Neural cell (in vitro differentiated cells): ENCODE measurements at regions not wholly inside any gene's neighbourhood (a gene's known extent, or its start where the extent isn't known, plus 50 kb on each side); places are given as distances from the start of the nearest gene placed in this dataset.

Experiments used
- CTCF ChIP-seq: fragments of 450-650 bp; IDR thresholded peaks from 2 replicates; pipeline ENCODE4 v1.5.1; 2014; ENCODE audit warnings: antibody characterized with exemption, mild to moderate bottlenecking, moderate library complexity; ENCODE audit not compliant: poor library complexity, severe bottlenecking
- EP300 ChIP-seq: fragments of 450-650 bp; conservative IDR thresholded peaks from 2 replicates; pipeline ENCODE4 v1.6.1; 2014; ENCODE audit warnings: antibody characterized with exemption, mild to moderate bottlenecking, moderate library complexity; ENCODE audit not compliant: poor library complexity, severe bottlenecking
- EZH2 ChIP-seq: fragments of 200-600, 300-800 bp; shearing (Covaris generic), sonication (generic); IDR thresholded peaks from 2 replicates; pipeline ENCODE4 v1.6.1; 2014; ENCODE audit warnings: antibody characterized with exemption, low read length, borderline replicate concordance, mild to moderate bottlenecking; ENCODE audit not compliant: insufficient read depth, poor library complexity, severe bottlenecking
- MXI1 ChIP-seq: fragments of 450-650 bp; conservative IDR thresholded peaks from 2 replicates; pipeline ENCODE4 v1.6.1; 2014; ENCODE audit warnings: antibody characterized with exemption, mild to moderate bottlenecking; ENCODE audit not compliant: poor library complexity, severe bottlenecking
- POLR2AphosphoS5 ChIP-seq: IDR thresholded peaks from 2 replicates; pipeline ENCODE4 v1.6.1; 2012
- RAD21 ChIP-seq: fragments of 450-650 bp; conservative IDR thresholded peaks from 2 replicates; pipeline ENCODE4 v1.6.1; 2014; ENCODE audit warnings: antibody characterized with exemption, mild to moderate bottlenecking, moderate library complexity
- SMC3 ChIP-seq: fragments of 450-650 bp; conservative IDR thresholded peaks from 2 replicates; pipeline ENCODE4 v1.6.1; 2014; ENCODE audit warnings: antibody characterized with exemption, mild to moderate bottlenecking, moderate library complexity; ENCODE audit not compliant: poor library complexity

DNA sequence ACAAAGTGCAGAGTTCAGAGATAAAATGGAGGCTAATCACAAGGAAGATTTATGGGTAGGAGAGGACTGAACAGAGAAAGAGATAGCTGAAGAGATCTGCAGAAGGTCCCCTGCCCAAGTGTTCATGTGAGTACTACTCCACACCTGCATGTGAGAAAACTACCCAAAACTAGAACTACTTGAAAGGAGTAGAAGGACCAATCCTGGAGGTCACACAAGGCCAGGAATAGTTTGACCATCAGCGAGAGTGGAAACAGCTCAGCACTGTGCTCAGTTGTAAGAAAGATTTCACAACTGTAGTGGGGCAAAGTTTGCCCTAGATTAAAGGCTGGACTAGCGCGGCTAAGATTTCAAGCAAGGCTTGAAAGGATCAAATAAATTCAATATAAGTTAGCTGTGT is 422.7 kb upstream of the LCORL start:
- TF ChIP-seq CTCF = no peak
- no peak for TF ChIP-seq EZH2
- no peak for TF ChIP-seq POLR2AphosphoS5
- TF ChIP-seq MXI1 = no peak
- TF ChIP-seq EP300 = no peak
- no peak for TF ChIP-seq RAD21
- no peak for TF ChIP-seq SMC3
